Aorta (tissue), 5 donors: ENCODE measurements at regions not wholly inside any gene's neighbourhood (a gene's known extent, or its start where the extent isn't known, plus 50 kb on each side); places are given as distances from the start of the nearest gene placed in this dataset.

Source experiments
- ATAC-seq: fragments of 200-7000 bp; cut with Tn5 transposase; one replicate; pipeline ENCODE4 v1.9.1; 2022; ENCODE audit warnings: moderate library complexity; ENCODE audit not compliant: low FRiP score
- DNase-seq, 2 donors: peaks; one replicate each; pipeline ENCODE4 v3.0.0-alpha.2; 2020
- H3K27ac ChIP-seq, 2 donors: one replicate each; pipeline ENCODE4 v1.5.1; 2013; ENCODE audit warnings: low read length in 2 of 2, mild to moderate bottlenecking in 2 of 2, moderate library complexity in 2 of 2, control low read depth in 1 of 2, inconsistent platforms in 1 of 2, low read depth in 1 of 2
- H3K27me3 ChIP-seq, 2 donors: one replicate each; pipeline ENCODE4 v1.6.1; 2013; ENCODE audit warnings: control low read depth in 1 of 2, low read length in 1 of 2, mild to moderate bottlenecking in 1 of 2, moderate library complexity in 1 of 2; ENCODE audit not compliant: insufficient read depth in 2 of 2, control insufficient read depth in 1 of 2
- H3K36me3 ChIP-seq, 2 donors: one replicate each; pipeline ENCODE4 v1.6.1; 2013; ENCODE audit warnings: control low read depth in 1 of 2, low read length in 1 of 2, mild to moderate bottlenecking in 1 of 2; ENCODE audit not compliant: insufficient read depth in 2 of 2, control insufficient read depth in 1 of 2
- H3K4me1 ChIP-seq, 2 donors: one replicate each; pipeline ENCODE4 v1.6.1; 2013; ENCODE audit warnings: low read length in 2 of 2, control low read depth in 1 of 2, mild to moderate bottlenecking in 1 of 2, moderate library complexity in 1 of 2; ENCODE audit not compliant: insufficient read depth in 2 of 2, control insufficient read depth in 1 of 2
- H3K4me3 ChIP-seq, 2 donors: one replicate each; pipeline ENCODE4 v1.5.1; 2013; ENCODE audit warnings: low read length in 2 of 2, control low read depth in 1 of 2, mild to moderate bottlenecking in 1 of 2
- H3K9me3 ChIP-seq: one replicate; pipeline ENCODE4 v1.6.1; 2013; ENCODE audit warnings: mild to moderate bottlenecking, low read length; ENCODE audit not compliant: control insufficient read depth
- WGBS, 2 donors: extraction: QIAGEN DNeasy Blood & Tissue Kit; methylation state at CpG; one replicate each; pipeline ENCODE4 v1.1.7; 2013; 5-methylcytosine and 5-hydroxymethylcytosine counted together
- intact Hi-C, 2 donors: fragments of 100-400 bp; cut with DNase I; formaldehyde crosslinking; loops; one replicate each; pipeline versions ENCODE4 v1.14.2 to v1.15.0; 2022
- donor health status: healthy with polysubstance abuse.
- donor health status: Bipolar disorder and iron deficiency.
- donor health status: DM: no; HTN: no; CAD: no.
- donor health status: DM: no; HTN: no; CAD: no.
- donor health status: DM: yes; HTN: yes; CAD: no.

- ATAC-seq (no peak), DNase-seq (no peak)
- no peaks in the 10 kb centered on the region for H3K9me3 ChIP-seq
- no peaks in the 10 kb centered on the region for H3K27me3 ChIP-seq
- H3K4me1 ChIP-seq: no peaks in the 10 kb centered on the region
- intact Hi-C loops: no loop called here
- H3K4me3 ChIP-seq: no peak overlapping the region
- WGBS, 2 donors: 65 to 73% methylated on average over 3 of the region's 3 CpGs
- H3K27ac ChIP-seq: no peak overlapping the region
- no peaks in the 10 kb centered on the region for H3K36me3 ChIP-seq
These were observed 453.5 kb upstream of the CDH9 start for GRCh38 chr5:27491746-27492439.

GRCh38 chr5:27491047-27491446 is 452.7 kb upstream of the CDH9 start:
- ATAC-seq (no peak), DNase-seq (no peak)
- no peak overlapping the region for H3K27ac ChIP-seq
- H3K36me3 ChIP-seq: no peaks in the 10 kb centered on the region
- no peak overlapping the region for H3K4me3 ChIP-seq
- peaks cover 0 to 2% of the 10 kb centered on the region in 2 donors for H3K4me1 ChIP-seq
- no peaks in the 10 kb centered on the region for H3K9me3 ChIP-seq
- 69 to 71% methylated on average over 2 of the region's 2 CpGs for WGBS, 2 donors
- no peaks in the 10 kb centered on the region for H3K27me3 ChIP-seq
- intact Hi-C loops: no loop called here

GRCh38 chr5:27489701-27490100 is 451.3 kb upstream of the CDH9 start:
- H3K36me3 ChIP-seq: no peaks in the 10 kb centered on the region
- no peak overlapping the region for H3K4me3 ChIP-seq
- 70 to 72% methylated on average over 1 of the region's 1 CpG for WGBS, 2 donors
- DNase-seq: no peak
- H3K4me1 ChIP-seq: peaks cover 0 to 2% of the 10 kb centered on the region in 2 donors
- no peaks in the 10 kb centered on the region for H3K27me3 ChIP-seq
- ATAC-seq: no peak
- no peaks in the 10 kb centered on the region for H3K9me3 ChIP-seq
- no peak overlapping the region for H3K27ac ChIP-seq
- intact Hi-C loops: no loop called here

GRCh38 chr5:27482663-27483062 is 444.3 kb upstream of the CDH9 start:
- no peaks in the 10 kb centered on the region for H3K36me3 ChIP-seq
- intact Hi-C loops: no loop called here
- no peak for DNase-seq
- peaks cover 0 to 2% of the 10 kb centered on the region in 2 donors for H3K4me1 ChIP-seq
- H3K27me3 ChIP-seq: no peaks in the 10 kb centered on the region
- ATAC-seq: no peak
- no peak overlapping the region for H3K27ac ChIP-seq
- WGBS, 2 donors: 41% methylated on average over 1 of the region's 1 CpG
- H3K4me3 ChIP-seq: no peak overlapping the region
- no peaks in the 10 kb centered on the region for H3K9me3 ChIP-seq

GRCh38 chr5:27479859-27480258 is 441.5 kb upstream of the CDH9 start:
- 63 to 69% methylated on average over 4 of the region's 4 CpGs for WGBS, 2 donors
- Histone ChIP-seq H3K4me1 (no peaks in the 10 kb centered on the region), H3K36me3 (no peaks in the 10 kb centered on the region), H3K27me3 (no peaks in the 10 kb centered on the region), H3K27ac (no peak overlapping the region), H3K4me3 (no peak overlapping the region), H3K9me3 (peaks cover 2% of the 10 kb centered on the region)
- no peak for ATAC-seq
- no peak for DNase-seq
- intact Hi-C loops: no loop called here

- intact Hi-C loops: no loop called here
- WGBS, 2 donors: 66 to 77% methylated on average over 4 of the region's 4 CpGs
- ATAC-seq: no peak
- no peaks in the 10 kb centered on the region for H3K27me3 ChIP-seq
- no peak overlapping the region for H3K27ac ChIP-seq
- H3K36me3 ChIP-seq: no peaks in the 10 kb centered on the region
- no peak overlapping the region for H3K4me3 ChIP-seq
- peaks cover 2% of the 10 kb centered on the region for H3K9me3 ChIP-seq
- H3K4me1 ChIP-seq: no peaks in the 10 kb centered on the region
- no peak for DNase-seq
These were observed 439.2 kb upstream of the CDH9 start for GRCh38 chr5:27477550-27477949.

GRCh38 chr5:27476356-27476988 is 438.1 kb upstream of the CDH9 start:
- ATAC-seq (no peak), DNase-seq (no peak)
- H3K27ac ChIP-seq: no peak overlapping the region
- H3K36me3 ChIP-seq: no peaks in the 10 kb centered on the region
- intact Hi-C loops: no loop called here
- no peak overlapping the region for H3K4me3 ChIP-seq
- 74 to 76% methylated on average over 2 of the region's 2 CpGs for WGBS, 2 donors
- no peaks in the 10 kb centered on the region for H3K27me3 ChIP-seq
- no peaks in the 10 kb centered on the region for H3K4me1 ChIP-seq
- peaks cover 4% of the 10 kb centered on the region for H3K9me3 ChIP-seq

GRCh38 chr5:27475063-27475462 is 436.7 kb upstream of the CDH9 start:
- 39 to 44% methylated on average over 1 of the region's 1 CpG for WGBS, 2 donors
- peaks cover 4% of the 10 kb centered on the region for H3K9me3 ChIP-seq
- intact Hi-C loops: no loop called here
- H3K4me3 ChIP-seq: no peak overlapping the region
- no peaks in the 10 kb centered on the region for H3K27me3 ChIP-seq
- H3K4me1 ChIP-seq: no peaks in the 10 kb centered on the region
- DNase-seq (no peak), ATAC-seq (no peak)
- H3K36me3 ChIP-seq: no peaks in the 10 kb centered on the region
- no peak overlapping the region for H3K27ac ChIP-seq

- ATAC-seq: no peak
- DNase-seq: no peak
- H3K36me3 ChIP-seq: no peaks in the 10 kb centered on the region
- H3K27me3 ChIP-seq: no peaks in the 10 kb centered on the region
- intact Hi-C loops: no loop called here
- H3K4me1 ChIP-seq: no peaks in the 10 kb centered on the region
- H3K27ac ChIP-seq: no peak overlapping the region
- H3K4me3 ChIP-seq: no peak overlapping the region
- H3K9me3 ChIP-seq: peaks cover 4% of the 10 kb centered on the region
These were observed 436.0 kb upstream of the CDH9 start for GRCh38 chr5:27474395-27474794.
